CD4-positive, alpha-beta T cell treated with Interleukin-4 for 4 hours (primary cell): ENCODE measurements at regions not wholly inside any gene's neighbourhood (a gene's known extent, or its start where the extent isn't known, plus 50 kb on each side); places are given as distances from the start of the nearest gene placed in this dataset.

ENCODE experiments used
- DNase-seq: peaks from one replicate; pipeline ENCODE4 v3.0.0-alpha.2; 2020

- no peak for DNase-seq
These were observed 372.4 kb upstream of the ATP5MC3 start for GRCh38 chr2:175553910-175554309.

- DNase-seq: no peak
These were observed 371.4 kb upstream of the ATP5MC3 start for GRCh38 chr2:175552902-175553301.

DNA sequence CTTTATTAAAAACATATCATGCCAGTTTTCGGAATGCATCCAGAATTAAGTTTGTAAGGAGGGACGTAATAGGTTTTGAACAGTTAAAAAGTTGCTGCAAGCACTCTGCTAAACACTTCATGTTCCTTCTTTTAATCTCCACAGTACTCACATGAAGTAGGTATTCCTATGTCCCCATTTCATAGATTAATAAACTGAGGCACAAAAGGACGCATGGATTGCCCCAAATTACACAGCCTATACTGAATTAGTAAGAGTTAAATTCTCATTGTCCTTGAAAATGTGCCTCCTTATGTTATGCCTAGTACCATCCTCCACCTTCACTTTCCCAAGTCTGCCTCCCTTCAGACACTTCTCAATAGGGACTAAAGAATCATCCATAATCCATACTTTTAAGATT lies 358.9 kb upstream of the ATP5MC3 start:
- DNase-seq: no peak

- no peak for DNase-seq
These were observed 357.6 kb upstream of the ATP5MC3 start for GRCh38 chr2:175539122-175539521.

DNA sequence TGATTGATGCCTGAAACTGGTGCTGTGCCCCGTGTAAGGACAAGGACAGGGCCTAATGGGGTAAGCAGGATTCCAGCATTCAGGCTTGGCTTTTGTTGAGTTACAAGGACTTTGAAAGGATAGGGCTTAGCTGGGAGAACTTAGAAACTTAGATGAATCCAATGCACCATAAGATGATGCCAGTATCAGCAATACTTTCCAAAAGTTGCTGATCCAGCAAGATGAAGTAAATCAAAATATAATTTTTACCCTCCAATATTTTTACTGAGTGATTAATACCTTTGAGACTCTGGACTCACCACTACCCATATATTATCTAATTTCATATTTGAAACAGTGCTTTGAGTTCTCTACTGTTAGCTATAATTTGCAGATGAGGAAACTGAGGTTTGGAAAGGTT lies 354.5 kb upstream of the ATP5MC3 start:
- no peak for DNase-seq

- DNase-seq: no peak
These were observed 354.1 kb upstream of the ATP5MC3 start for GRCh38 chr2:175535631-175536030.

DNA sequence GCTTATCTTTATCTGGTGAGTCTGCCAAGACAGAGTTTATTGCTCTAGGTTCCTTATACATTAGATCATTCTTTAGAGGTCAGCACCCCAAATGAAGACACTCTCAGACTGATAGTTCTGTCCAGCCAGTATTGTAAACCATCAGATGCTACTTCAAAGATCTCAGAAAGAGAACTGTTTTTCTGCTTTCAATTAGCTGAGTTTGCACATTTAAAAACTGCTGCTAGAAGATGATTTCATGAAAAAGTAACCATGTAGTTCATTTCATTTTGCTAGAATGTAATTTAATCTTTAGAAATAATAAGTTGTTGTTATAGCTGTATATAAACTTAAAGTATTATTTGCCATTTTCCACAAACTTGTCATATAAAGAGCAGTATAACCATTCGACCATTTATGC lies 344.5 kb upstream of the ATP5MC3 start:
- DNase-seq: no peak

GRCh38 chr2:175523001-175523400 lies 341.5 kb upstream of the ATP5MC3 start:
- no peak for DNase-seq

- DNase-seq: no peak
These were observed 336.7 kb upstream of the ATP5MC3 start for GRCh38 chr2:175518206-175518605.

GRCh38 chr2:175516555-175516954 lies 335.0 kb upstream of the ATP5MC3 start:
- no peak for DNase-seq

- no peak for DNase-seq
These were observed 318.7 kb upstream of the ATP5MC3 start for GRCh38 chr2:175500255-175500654.

GRCh38 chr2:175490360-175490791 lies 308.9 kb upstream of the ATP5MC3 start:
- no peak for DNase-seq

DNA sequence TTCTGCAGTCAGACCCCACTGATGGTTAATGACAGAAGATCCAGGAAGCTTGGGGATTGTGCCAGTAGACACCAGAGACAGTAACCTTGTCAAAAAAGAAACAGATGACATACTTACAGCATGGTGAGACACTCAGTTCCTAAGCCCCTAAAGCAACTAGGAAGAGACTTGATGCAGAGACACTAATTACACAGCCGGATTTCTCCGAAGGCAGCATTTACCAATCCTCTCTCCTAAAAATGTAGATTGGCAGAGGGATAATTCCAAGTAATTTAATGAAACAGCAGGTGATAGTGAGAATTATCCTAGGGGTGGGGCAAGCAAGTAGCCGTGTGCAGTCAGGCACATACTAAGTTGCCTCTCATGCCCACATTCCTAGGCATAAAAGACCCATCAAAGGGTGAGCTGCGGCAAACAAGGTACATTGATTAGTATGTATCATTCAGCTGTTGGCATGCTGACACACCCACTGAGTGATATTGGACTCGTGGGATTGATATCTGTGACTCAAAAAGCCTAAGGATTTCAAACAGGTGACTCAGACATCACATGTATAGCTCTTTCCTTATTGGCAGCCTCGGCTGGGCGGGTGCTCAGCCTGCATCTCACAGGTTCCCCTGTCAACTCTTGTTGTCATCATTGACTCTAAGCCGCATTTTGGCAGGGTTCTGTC lies 296.7 kb upstream of the ATP5MC3 start:
- DNase-seq: no peak

DNA sequence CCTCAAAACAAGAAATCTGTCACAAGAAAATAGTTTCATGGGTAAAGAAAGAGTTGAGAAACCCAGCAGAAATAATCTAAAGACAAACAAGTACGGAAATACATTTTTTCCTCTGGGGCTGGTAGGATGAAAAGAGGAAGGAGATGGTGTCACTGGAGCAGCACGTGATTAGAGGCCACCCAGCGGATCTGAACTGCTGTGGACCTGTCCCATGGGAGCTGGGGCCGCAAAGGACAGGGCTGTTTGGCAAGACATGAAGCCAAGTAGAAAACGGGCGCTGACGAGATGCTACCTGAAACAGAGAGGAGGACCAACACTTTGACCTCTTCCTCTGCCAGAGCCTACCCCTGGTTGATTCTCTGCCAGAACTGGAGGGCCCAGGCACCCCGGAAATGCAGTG lies 295.4 kb upstream of the ATP5MC3 start:
- DNase-seq: no peak

- no peak for DNase-seq
These were observed 294.9 kb upstream of the ATP5MC3 start for GRCh38 chr2:175476374-175476773.

- no peak for DNase-seq
These were observed 293.6 kb upstream of the ATP5MC3 start for GRCh38 chr2:175475130-175475529.

GRCh38 chr2:175468431-175469098 lies 287.1 kb upstream of the ATP5MC3 start:
- DNase-seq: no peak

DNA sequence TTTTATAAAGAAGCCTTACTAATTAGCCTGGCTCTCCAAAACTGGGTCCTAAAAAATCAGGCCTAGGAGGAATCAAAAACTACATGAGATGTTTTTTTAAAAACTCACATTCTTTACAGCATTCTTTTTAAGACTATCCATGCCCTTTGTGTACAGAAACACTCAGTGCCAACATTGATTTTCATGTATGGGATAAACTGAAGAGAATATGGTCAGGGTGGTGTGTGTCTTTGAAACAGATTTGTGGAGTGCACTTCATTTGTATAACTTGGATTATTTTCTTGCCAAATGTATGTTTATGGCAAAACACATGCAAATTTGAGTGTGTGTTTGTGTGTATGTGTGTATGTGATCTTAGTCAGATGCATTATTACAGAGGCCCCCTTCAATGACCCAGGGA lies 283.6 kb upstream of the ATP5MC3 start:
- DNase-seq: no peak

DNA sequence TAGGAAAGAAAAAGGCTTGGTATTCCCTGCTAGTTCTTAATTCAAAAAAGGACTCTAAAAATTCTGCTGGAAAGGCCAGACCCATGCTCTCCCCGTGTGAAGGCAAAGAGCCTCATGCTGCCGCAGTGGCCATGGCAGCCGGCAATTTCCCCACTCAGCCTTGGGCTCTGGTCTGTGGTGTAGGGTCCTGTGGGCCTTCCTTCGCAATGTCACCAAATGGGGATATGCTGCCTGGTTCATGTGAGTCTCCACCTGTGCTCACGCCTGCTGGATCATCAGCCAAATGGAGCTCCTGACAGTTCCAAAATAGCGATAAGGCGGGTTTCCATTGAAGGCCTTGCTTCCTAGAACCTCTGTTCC lies 282.8 kb upstream of the ATP5MC3 start:
- DNase-seq: no peak

DNA sequence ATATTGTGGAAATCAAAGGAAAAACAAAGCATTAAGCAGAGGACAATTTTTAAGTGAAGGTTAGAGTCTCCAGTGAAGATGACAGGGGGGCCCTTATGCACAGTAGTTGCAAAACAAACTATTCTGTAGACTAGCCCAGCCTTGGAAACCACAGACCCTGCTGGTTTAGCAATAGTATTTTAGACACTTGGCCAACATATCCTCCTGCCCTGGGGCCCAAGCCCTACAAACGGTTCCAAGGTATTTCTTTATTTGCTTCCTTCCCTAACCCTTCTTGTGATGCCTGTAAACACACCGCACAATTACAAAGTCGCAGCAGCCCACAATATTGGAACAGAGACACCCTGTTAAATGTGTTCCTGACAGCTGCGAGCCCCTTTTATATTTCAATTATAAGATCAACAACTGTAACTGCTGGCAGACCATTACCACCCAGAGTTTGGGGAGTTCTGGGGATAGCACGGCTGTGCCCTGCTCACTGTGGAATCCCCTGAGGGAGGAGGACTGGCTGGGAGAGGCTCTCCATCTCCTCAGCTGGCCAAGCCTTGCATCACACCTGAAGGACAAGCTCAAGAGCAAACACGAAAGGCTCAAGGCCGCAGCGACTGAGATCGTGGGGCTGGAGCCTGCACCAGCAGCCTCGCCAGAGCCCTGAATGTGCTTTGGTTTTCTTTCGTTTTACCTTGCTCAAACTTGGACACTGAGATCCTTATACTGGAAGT lies 282.2 kb upstream of the ATP5MC3 start:
- DNase-seq: no peak

DNA sequence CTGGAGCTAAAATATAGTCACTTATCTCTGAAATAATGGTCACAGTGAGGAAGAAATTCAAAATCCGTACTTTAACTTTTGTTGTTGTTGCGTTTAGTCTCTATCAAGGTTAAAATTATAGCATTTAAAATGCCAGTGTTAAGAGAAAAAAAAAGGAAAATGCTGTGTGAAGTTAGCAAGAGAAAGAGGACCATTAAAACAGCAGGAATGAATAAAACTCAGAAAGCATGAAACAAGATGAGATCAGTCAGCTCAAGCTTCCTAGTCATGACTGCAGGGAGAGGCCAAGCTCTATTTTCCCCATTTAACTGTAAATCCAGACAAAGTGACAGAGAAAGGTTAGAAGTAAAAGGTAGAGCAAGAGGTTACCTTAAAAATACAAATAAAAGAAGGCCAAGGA lies 281.7 kb upstream of the ATP5MC3 start:
- no peak for DNase-seq

DNA sequence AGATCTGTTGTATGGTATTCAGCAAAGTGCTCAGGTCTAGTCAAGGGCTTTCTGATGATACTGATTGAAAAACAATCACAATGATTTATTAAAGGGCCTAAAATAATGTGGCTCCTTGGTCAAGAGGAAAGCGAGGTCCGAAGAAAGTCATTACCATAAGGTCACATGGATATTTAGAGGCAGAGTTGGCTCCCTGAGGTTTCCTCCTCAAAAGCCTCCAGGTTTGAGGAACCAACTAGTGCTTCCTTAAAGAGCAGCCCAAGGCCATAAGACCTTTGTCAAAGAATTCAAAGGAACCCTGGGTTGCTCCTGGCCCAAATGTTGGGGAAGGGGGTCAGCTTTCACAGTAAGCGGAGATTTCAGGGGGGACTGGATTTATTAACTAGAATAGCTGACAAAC lies 280.7 kb upstream of the ATP5MC3 start:
- no peak for DNase-seq

GRCh38 chr2:175461839-175462238 lies 280.3 kb upstream of the ATP5MC3 start:
- no peak for DNase-seq

DNA sequence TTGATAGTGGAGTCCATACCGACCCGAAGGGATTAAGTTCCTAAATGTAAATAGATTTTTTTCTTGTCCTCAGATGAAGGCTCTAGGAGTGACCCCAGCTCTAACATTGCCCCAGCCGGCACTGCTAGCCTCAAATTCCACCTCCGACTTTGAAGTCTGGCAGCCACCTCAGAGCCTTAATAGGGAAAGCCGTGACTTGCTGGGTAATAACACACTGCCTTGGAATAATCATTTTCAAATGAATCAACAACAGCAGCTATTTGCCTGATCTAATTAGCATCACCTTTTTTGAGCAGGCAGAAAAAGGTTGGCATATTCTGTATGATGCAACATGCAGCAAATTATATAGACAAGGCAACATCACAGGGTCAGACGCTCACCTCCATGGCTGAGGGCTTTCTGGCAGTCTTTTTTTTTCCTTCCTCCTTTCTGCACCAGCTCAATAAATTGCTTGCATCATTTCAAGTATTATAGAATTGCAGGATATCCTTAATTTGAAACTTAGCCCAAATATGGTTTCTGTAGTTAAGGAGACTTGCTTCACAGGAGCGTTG lies 276.5 kb upstream of the ATP5MC3 start:
- no peak for DNase-seq
